LNCaP clone FGC (cell line): ENCODE measurements at regions not wholly inside any gene's neighbourhood (a gene's known extent, or its start where the extent isn't known, plus 50 kb on each side); places are given as distances from the start of the nearest gene placed in this dataset.

Experiments
- DNase-seq: peaks from one replicate; pipeline ENCODE4 v3.0.0-alpha.2; 2011; ENCODE audit warnings: low read depth
- H3K4me3 ChIP-seq: 2 replicates; pipeline ENCODE4 v1.5.1; 2011; ENCODE audit warnings: mild to moderate bottlenecking, low read depth, low read length, control low read depth
- TF ChIP-seq, protein P1 (sequence below): IDR thresholded peaks from 2 replicates; pipeline ENCODE4 v1.5.1; 2012; ENCODE audit warnings: mild to moderate bottlenecking; ENCODE audit not compliant: control insufficient read depth, insufficient read depth; ENCODE audit errors: extremely low read depth

DNA sequence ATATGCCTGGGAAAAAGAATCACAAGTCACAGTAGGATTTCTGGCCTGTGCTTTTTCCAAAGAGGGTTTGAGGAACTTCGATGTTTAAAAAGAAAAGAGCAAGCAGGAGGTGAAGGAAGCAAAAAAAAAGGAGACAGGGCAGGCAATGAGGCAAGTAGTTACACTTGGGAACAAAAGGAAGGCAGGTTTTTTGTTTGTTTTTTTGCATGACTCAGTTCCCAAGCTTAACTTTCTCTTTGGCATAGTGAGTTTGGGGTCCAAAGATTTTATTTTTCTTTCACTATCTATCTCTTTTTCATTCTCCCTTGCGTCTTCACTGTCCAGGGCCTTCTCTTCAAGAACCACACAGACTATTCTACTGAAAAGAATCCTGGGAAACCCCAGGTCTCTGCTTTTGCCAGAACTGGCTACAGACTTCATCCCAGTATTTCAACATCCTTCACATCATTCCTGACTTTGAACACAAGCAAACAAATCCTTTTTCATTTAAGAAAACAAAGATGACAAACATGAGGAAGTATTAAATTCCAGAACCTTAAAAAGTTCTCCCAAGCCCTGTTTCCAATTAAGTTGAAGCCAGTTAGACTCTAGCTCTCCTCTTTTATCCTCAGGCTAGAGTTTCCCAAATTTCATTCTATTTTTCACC is 210.7 kb upstream of the RND3 start:
- DNase-seq = no peak
- H3K4me3 ChIP-seq = no peak overlapping the region
- TF ChIP-seq, protein P1, sequence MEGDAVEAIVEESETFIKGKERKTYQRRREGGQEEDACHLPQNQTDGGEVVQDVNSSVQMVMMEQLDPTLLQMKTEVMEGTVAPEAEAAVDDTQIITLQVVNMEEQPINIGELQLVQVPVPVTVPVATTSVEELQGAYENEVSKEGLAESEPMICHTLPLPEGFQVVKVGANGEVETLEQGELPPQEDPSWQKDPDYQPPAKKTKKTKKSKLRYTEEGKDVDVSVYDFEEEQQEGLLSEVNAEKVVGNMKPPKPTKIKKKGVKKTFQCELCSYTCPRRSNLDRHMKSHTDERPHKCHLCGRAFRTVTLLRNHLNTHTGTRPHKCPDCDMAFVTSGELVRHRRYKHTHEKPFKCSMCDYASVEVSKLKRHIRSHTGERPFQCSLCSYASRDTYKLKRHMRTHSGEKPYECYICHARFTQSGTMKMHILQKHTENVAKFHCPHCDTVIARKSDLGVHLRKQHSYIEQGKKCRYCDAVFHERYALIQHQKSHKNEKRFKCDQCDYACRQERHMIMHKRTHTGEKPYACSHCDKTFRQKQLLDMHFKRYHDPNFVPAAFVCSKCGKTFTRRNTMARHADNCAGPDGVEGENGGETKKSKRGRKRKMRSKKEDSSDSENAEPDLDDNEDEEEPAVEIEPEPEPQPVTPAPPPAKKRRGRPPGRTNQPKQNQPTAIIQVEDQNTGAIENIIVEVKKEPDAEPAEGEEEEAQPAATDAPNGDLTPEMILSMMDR = no peak

DNA sequence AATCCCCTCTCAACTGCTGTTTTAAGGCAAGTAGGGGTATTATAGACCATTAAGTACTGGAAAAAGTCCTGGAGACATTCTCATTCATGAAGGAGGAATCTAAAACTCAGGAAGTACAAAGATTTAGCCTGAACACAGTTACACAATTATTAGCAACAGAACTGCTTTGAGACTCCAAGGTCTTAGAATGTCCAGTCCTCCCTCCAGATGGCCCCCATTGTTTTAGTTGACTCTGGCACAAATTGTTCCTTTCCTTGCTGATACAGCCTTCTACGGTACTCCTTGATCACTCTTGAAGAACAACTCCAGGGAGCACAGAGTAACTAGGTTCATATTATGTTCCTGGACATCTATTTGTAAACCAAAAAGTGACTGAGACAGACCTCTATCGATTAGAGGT is 210.1 kb upstream of the RND3 start:
- TF ChIP-seq, protein P1 = no peak
- DNase-seq = no peak
- H3K4me3 ChIP-seq = no peak overlapping the region

DNA sequence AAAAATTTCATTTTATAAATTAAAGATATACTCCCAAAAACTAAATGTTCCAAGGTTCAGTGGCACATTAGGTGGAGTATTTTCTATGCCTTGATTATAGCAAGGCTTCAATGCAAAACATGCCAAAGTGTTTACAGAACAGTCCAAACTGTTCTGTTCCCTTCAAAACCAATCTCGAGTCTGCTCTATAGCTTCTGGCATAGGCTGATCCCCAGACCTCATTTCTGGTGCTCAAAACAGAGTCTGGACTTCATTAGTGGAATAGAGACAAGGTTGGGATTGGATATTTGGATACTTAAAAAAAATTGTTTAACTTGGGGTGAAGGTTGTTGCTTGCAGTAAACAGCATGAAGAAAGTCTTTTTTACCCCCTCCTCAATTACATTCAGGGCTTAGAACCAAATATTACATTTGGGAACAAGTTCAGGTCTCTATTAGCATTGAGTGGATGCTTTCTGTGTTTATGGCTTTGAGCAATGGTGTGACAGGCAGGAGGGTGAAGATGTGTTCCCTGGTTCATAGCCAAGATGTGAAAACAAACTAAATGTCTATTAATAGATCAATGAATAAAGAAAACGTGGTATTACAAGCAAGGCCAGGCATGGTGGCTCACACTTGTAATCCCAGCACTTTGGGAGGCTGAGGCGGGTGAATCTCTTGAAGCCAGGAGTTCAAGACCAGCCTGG is 208.1 kb upstream of the RND3 start:
- no peak for DNase-seq
- no peak overlapping the region for H3K4me3 ChIP-seq
- TF ChIP-seq, protein P1 = no peak

DNA sequence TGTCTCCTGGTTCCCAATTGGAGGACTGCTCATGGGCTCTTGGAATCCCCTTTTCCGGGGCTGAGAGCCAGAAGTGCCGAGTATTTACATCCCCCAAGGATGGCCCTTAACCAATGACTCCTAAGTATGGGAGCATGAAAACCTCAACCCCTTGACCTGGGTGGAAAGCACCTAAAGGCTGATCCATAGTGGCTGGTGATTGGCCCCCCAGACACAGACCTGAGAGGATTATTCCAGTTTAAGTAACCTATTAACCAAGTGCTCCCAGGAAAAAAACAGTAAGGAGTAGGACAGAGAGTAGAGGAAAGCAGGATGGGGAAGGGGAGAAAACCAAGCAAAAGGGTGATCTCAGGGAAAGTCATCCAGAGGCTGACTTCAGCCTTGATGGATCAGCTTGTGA is 206.1 kb upstream of the RND3 start:
- no peak for DNase-seq
- TF ChIP-seq, protein P1 = no peak
- H3K4me3 ChIP-seq = no peak overlapping the region

DNA sequence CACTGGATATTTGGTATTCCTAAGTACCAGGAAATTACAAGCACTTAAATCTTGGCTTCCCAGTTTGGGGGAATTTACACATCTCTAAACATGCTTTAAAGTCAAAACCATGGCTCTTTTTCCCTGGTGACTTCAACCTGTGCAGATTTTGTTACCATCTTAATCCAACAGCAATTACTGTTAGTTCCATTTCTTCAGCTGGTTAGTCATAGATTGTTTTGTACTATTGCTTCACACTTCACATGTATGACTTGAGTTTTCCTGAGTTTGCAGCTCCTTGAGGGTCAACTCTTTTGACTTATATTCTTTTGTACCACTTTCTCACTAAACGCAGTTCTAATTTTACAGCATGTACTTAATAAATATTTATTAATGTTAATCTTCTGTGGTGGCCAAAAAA is 203.4 kb upstream of the RND3 start:
- no peak overlapping the region for H3K4me3 ChIP-seq
- DNase-seq = no peak
- TF ChIP-seq, protein P1 = no peak

DNA sequence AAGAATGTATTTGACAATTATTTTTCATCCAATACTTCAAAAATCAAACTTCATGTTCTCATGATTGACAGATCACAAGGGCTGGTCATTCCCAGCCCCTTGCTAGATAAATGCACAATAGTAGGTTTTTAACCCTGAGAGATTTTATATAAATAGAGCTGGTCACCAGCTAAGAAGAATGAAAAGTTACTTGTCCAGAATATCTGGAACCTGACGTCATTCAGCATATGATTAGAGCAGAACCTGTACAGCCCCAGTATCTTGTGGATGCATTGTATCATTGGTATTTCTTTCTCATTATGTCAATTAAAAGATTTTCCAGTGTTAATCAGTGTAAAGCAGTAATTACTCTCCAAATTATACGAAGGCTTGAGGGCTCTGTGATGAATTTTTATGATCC is 202.8 kb upstream of the RND3 start:
- DNase-seq = no peak
- TF ChIP-seq, protein P1 = no peak
- no peak overlapping the region for H3K4me3 ChIP-seq

DNA sequence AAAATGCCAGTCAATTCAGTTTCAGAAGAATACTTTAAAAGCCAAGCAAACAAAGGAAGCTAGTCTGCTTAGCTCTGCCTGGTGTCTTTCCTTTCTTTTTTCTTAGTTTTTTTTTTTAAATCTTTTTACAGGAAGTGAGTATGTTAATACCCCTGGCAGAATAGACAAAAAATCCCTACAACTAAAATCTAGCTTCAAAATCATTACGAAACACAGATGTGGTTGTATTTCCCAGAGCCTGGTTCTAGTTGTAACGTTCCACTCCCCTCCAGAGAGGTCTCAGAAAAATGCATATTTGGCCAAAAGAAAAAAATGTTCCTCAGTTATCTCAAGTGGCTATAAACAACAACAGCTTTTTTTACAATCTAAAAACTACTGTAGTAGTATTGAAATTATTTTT is 202.1 kb upstream of the RND3 start:
- no peak overlapping the region for H3K4me3 ChIP-seq
- TF ChIP-seq, protein P1 = no peak
- no peak for DNase-seq
